IPS-18a (cell line): ENCODE measurements at regions not wholly inside any gene's neighbourhood (a gene's known extent, or its start where the extent isn't known, plus 50 kb on each side); places are given as distances from the start of the nearest gene placed in this dataset.
"Not testable (repeated sequence)": the region's sequence is repeated elsewhere in the genome, so short reads cannot be mapped to it uniquely, and the experiment has no call there.

Experiments used
- H3K27ac ChIP-seq: one replicate; pipeline ENCODE4 v1.5.1; 2013; ENCODE audit warnings: low read length
- H3K27me3 ChIP-seq: one replicate; pipeline ENCODE4 v1.6.1; 2013; ENCODE audit warnings: mild to moderate bottlenecking, low read length; ENCODE audit not compliant: control insufficient read depth, insufficient read depth
- H3K36me3 ChIP-seq: one replicate; pipeline ENCODE4 v1.6.1; 2013; ENCODE audit warnings: low read depth, low read length; ENCODE audit not compliant: control insufficient read depth
- H3K4me1 ChIP-seq: one replicate; pipeline ENCODE4 v1.6.1; 2013; ENCODE audit warnings: low read depth, low read length; ENCODE audit not compliant: control insufficient read depth
- H3K4me3 ChIP-seq: one replicate; pipeline ENCODE4 v1.5.1; 2013; ENCODE audit warnings: low read length
- H3K9ac ChIP-seq: one replicate; pipeline ENCODE4 v1.6.1; 2013; ENCODE audit warnings: mild to moderate bottlenecking, low read length, moderate library complexity
- H3K9me3 ChIP-seq: one replicate; pipeline ENCODE4 v1.6.1; 2013; ENCODE audit warnings: low read depth, low read length; ENCODE audit not compliant: control insufficient read depth

DNA sequence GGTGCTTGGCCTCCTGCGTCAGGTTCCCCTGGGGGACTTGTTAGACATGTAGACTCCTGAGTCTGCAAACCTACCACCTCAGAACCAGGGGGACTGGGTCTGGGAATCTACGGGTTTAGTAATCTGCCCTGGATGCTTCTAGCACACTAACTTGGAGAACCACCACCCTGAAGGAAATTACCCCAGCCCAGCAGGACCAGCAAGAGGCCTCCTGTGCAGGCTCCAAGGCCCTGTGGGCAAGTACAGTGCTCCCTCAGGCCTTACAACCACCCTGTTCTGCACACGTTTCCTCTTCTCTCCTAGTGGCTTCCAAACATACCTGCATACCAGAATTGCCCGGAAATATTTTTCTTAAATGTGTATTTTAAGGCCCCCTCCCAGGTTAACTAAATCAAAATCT lies 423.0 kb downstream of the FUT8 start:
- H3K4me1 ChIP-seq: peaks cover 38% of the 10 kb centered on the region
- H3K36me3 ChIP-seq: no peaks in the 10 kb centered on the region
- H3K9ac ChIP-seq: no peak overlapping the region
- H3K9me3 ChIP-seq: no peaks in the 10 kb centered on the region
- no peaks in the 10 kb centered on the region for H3K27me3 ChIP-seq
- no peak overlapping the region for H3K27ac ChIP-seq
- H3K4me3 ChIP-seq: no peak overlapping the region

DNA sequence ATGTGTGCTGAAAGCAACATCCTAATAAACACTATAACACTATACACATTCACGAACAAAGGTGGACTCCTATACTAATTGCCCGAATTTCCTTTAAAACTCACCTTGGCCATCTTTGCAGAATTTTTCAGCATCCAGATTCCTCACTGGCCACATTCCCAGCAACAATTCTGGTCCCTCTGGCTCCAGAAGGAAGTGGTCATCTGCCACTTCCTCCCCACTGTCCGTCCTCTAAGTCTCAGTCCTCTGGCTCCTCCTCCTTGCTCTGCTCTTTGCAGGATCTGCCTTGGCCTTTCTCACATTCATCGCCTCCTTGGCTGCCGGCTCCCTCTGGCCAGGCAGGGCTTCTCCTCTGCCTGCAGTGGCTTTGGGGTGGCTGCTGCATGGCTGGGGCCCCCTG lies 426.0 kb downstream of the FUT8 start:
- Histone ChIP-seq H3K9ac (no peak overlapping the region), H3K36me3 (no peaks in the 10 kb centered on the region), H3K27ac (no peak overlapping the region), H3K9me3 (no peaks in the 10 kb centered on the region), H3K4me3 (no peak overlapping the region), H3K4me1 (peaks cover 28% of the 10 kb centered on the region), H3K27me3 (no peaks in the 10 kb centered on the region)

DNA sequence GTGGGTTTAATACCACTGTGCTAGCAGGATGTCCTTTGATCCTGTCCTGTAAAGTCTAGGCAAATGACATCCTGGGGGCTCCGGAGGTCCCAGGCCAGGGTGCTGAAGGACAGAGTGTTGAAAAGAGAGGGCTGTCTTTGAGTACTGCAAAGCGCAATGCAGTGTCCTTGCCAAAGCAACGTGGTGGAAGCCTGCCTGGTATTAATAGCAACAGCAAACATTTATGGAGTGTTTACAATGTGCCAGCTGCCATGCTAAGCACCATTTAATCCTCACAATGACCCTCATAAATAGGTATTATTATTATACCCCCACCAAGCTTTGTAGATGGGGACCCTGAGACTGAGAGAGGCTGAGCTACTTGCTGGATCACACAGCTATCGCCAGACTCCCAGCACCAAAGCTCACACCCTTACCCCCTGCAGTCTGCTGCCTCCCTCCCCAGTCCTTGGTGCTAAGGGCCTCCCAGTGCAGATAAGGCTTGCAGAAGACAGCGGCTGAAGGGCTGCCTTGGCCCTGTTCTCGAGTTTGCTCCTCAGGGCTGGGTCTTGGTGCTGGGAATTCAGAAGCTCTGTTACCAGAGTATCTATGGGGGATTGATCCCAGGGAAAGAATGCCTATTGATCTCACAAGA lies 427.7 kb downstream of the FUT8 start:
- no peak overlapping the region for H3K27ac ChIP-seq

DNA sequence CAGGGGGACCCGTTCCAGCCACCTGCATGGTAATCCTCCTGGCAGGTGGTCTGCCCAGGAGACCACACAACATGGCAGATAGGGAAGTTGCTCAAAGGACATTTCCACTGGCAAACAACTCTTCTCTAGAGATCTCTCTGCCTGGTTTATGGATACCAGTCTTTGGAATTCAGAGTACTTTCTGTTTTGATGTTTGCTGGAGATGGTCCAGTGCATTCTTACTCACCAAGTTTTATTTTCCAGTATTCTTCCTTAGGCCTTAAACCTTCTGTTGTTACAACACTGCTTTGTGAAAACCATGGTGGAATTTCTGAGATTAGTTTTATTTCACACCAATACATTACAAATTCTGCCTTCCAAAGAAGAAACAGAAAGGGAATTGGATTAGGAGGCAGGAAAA lies 428.3 kb downstream of the FUT8 start:
- peaks cover 8% of the 10 kb centered on the region for H3K4me1 ChIP-seq
- H3K27ac ChIP-seq: no peak overlapping the region
- no peak overlapping the region for H3K4me3 ChIP-seq
- no peaks in the 10 kb centered on the region for H3K27me3 ChIP-seq
- no peaks in the 10 kb centered on the region for H3K36me3 ChIP-seq
- no peak overlapping the region for H3K9ac ChIP-seq
- no peaks in the 10 kb centered on the region for H3K9me3 ChIP-seq

More for the DNA sequence above, 427.7 kb downstream of the FUT8 start:
- no peak overlapping the region for H3K4me3 ChIP-seq
- H3K9ac ChIP-seq: no peak overlapping the region
- H3K9me3 ChIP-seq: no peaks in the 10 kb centered on the region
- peaks cover 11% of the 10 kb centered on the region for H3K4me1 ChIP-seq
- H3K36me3 ChIP-seq: no peaks in the 10 kb centered on the region
- no peaks in the 10 kb centered on the region for H3K27me3 ChIP-seq

DNA sequence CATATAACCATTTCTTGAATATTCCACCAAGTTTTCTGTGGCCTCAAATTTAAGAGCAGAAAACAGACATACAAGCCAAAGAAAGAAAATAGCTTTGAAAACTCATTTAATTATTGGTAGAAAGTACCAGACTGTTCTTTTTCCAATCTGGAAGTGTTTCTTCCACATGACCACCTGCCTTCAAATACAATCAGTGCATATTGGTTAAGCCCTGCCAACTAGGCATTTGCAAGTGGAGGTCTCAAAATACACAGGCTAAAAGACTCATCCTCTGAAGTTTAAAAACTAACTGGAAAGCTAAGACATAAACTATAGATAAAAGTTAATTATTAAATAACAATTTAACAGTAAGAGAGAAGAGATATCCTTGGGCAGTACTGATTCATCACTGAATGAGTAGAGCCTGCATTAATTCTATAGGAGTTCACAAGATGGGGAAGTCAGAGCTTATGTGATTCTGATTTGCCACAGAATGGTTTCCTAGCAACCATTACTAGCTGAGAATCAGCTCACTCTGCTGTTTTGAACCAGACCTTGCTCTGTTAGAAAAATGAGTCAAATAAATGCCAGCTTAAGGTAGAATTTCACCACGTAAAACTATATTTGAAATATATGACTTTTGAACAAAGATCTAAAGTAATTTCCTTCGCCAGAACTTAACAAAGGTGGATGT lies 433.8 kb downstream of the FUT8 start:
- H3K27ac ChIP-seq: no peak overlapping the region

DNA sequence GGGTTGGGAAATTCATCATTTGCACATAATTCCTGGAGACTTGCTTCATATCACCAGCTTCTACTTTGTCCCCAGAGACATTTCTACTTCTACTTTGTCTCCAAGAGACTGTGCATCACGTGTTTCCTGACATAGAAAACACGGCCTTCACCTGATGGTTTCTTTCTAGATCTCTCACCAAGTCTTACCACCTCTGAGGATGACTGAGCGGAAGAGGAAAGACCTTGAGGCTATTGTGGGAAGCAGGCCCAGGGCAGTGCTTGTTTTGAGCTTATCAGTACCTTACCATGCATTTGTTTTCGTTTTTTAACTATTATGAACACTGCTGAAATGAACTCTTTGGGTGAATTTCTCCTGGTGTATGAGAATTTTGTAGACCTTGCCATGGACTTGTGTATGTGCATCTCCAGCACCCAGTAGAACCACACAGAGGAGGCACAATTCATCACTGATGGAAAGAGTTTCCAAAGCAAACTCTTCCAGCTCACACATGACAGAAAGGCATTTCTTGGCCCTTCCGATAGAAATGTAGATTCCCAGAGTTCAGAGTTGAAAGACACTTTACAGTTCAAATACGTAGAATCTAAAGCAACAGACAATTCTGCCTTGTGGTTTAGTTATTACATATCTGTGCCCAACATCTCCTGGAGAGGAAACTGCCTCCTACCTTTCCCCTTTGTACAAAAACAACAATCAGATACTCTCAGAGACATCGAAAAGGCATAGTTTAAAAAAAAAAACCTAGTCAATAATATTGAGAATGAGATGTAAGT lies 434.7 kb downstream of the FUT8 start:
- Histone ChIP-seq H3K36me3 (no peaks in the 10 kb centered on the region), H3K4me3 (no peak overlapping the region), H3K4me1 (peaks cover 7% of the 10 kb centered on the region), H3K9ac (no peak overlapping the region), H3K9me3 (no peaks in the 10 kb centered on the region), H3K27me3 (no peaks in the 10 kb centered on the region), H3K27ac (no peak overlapping the region)

More for the DNA sequence above, 433.8 kb downstream of the FUT8 start:
- Histone ChIP-seq H3K4me1 (peaks cover 7% of the 10 kb centered on the region), H3K27me3 (no peaks in the 10 kb centered on the region), H3K36me3 (no peaks in the 10 kb centered on the region), H3K4me3 (no peak overlapping the region), H3K9ac (no peak overlapping the region), H3K9me3 (no peaks in the 10 kb centered on the region)

DNA sequence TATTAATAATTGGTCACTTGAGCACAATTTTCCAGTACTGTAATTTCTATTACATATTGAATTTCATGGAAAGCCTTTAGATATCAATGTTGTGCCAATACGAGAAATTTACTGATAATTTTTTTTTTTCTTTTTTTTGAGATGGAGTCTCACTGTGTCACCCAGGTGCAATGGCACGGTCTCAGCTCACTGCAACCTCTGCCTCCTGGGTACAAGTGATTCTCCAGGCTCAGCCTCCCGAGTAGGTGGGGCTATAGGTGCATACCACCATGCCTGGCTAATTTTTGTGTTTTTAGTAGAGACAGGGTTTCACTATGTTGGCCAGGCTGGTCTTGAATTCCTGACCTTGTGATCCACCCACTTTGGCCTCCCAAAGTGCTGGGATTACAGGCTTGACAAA lies 435.4 kb downstream of the FUT8 start:
- H3K9me3 ChIP-seq, H3K27me3 ChIP-seq, H3K4me3 ChIP-seq, H3K36me3 ChIP-seq, H3K27ac ChIP-seq, H3K4me1 ChIP-seq, H3K9ac ChIP-seq: not testable (repeated sequence)

DNA sequence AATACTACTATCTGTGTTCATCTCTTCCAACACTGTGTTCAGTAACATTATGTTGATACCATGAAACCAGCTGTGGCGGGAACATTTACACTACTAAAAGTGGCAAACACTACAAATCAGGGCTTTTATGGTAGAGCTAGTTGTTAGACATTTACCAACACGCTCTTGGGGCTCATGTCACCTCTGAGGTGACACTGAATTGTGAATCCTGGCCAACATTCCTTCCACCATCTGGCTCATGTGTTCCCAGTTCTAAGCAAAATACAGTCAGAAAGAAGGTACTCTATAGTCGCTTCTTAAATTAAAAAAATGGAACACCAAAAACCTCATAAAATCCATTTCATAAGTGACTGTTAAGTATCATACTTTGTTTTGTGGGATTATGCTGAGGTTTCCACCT lies 436.6 kb downstream of the FUT8 start:
- Histone ChIP-seq H3K4me1 (peaks cover 7% of the 10 kb centered on the region), H3K4me3 (no peak overlapping the region), H3K36me3 (no peaks in the 10 kb centered on the region), H3K9me3 (no peaks in the 10 kb centered on the region), H3K27ac (no peak overlapping the region), H3K9ac (no peak overlapping the region), H3K27me3 (no peaks in the 10 kb centered on the region)

DNA sequence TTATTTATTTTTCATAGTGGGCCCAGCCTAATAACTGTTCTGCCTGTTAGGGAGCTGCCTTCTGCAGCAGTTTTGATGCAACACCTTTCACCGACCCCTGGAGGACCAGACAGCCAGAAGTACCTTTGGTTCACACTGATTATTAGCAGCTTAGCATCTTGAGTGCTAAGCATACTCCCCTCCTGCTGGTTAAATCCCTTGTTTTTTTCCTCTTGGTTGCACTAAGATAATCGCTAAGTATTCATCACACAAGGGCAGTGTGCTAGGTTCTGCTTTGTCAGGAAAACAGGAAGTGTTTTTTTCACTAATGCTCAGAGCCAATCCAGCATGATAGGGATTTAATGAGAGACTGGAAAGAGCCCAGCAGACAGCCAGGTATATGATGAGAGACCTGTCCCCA lies 437.0 kb downstream of the FUT8 start:
- no peaks in the 10 kb centered on the region for H3K27me3 ChIP-seq
- H3K4me1 ChIP-seq: peaks cover 7% of the 10 kb centered on the region
- H3K36me3 ChIP-seq: no peaks in the 10 kb centered on the region
- no peaks in the 10 kb centered on the region for H3K9me3 ChIP-seq
- no peak overlapping the region for H3K4me3 ChIP-seq
- H3K9ac ChIP-seq: no peak overlapping the region
- no peak overlapping the region for H3K27ac ChIP-seq

DNA sequence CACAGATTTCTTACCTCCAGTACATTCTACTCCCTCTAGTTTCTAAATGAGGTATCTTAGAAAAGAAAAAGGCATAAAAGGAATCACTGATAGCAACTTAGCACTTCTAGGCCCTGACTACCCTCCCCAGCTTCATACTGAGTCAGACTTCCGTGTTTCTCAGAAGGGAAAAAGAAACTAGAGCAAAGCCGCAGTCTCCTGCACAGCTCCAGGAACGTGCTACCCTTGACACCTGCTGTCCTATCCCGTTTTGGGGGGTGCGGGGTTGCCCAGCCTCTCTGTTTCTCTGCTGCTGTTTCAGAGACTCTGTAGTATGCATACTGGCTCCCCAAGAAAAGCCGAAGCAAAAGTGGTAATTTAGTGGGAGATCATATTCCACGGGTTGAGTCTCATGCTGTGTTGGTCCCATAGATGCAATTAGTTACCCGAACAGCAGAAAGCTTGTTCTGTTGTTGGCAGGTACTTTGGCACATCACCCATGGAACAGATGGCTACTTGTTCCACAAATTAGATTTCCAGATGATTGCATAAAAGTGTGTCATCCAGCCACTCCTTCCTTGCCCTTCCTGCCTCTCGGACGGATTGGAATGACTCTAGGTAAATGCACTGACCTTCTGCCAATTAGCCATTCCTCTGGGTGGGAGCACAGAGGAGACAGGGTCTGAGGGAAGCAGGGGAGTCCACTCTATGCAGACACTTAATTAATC lies 438.1 kb downstream of the FUT8 start:
- H3K4me1 ChIP-seq: peaks cover 7% of the 10 kb centered on the region
- H3K9ac ChIP-seq: no peak overlapping the region
- H3K36me3 ChIP-seq: no peaks in the 10 kb centered on the region
- no peak overlapping the region for H3K27ac ChIP-seq
- no peaks in the 10 kb centered on the region for H3K27me3 ChIP-seq
- no peaks in the 10 kb centered on the region for H3K9me3 ChIP-seq
- H3K4me3 ChIP-seq: no peak overlapping the region

DNA sequence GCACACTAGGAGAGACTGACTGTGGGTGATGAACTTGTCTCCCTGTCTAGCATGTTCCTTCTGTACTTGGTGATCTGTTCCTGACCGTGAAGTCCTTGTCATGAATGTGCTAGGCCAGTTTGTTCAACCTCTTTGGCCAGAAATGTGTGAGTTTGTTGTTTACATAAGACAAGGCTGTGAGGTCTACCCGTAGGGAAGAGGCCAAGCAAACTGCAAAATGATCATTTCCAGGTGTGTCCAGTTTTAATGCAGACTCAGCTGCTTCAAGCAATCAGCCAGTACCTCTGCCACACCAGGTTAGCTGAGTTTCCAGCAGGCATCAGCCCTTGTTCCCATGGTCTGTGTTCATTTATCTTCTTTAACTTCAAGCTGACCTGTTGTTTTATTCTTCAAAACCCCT lies 440.2 kb downstream of the FUT8 start:
- Histone ChIP-seq H3K36me3 (no peaks in the 10 kb centered on the region), H3K27ac (no peak overlapping the region), H3K9ac (no peak overlapping the region), H3K4me1 (no peaks in the 10 kb centered on the region), H3K27me3 (no peaks in the 10 kb centered on the region), H3K4me3 (no peak overlapping the region), H3K9me3 (no peaks in the 10 kb centered on the region)
